Esophagus squamous epithelium (tissue), 5 donors: ENCODE measurements at regions not wholly inside any gene's neighbourhood (a gene's known extent, or its start where the extent isn't known, plus 50 kb on each side); places are given as distances from the start of the nearest gene placed in this dataset.

Experiments
- DNase-seq: peaks from one replicate; lab custom pipeline; 2025; lab: John Stamatoyannopoulos, UW
- H3K27ac ChIP-seq, 4 donors: fragments of 200-600 bp; sonication (generic); one replicate each; pipeline ENCODE4 v1.5.1; 2016 to 2019; ENCODE audit warnings: mild to moderate bottlenecking in 1 of 4
- H3K27me3 ChIP-seq, 4 donors: fragments of 200-600 bp; sonication (generic); 1 replicate in 3 of 4; 2 replicates in 1 of 4; pipeline versions ENCODE4 v1.5.1 to v1.6.0; 2017 to 2021; ENCODE audit warnings: antibody characterized with exemption in 1 of 4
- H3K36me3 ChIP-seq, 3 donors: fragments of 200-600 bp; sonication (generic); one replicate each; pipeline ENCODE4 v1.5.1; 2016 to 2019
- H3K4me1 ChIP-seq, 3 donors: fragments of 200-600 bp; sonication (generic); one replicate each; pipeline ENCODE4 v1.5.1; 2017 to 2019
- H3K4me3 ChIP-seq, 4 donors: fragments of 200-600 bp; sonication (generic); 1 replicate in 3 of 4; 2 replicates in 1 of 4; pipeline ENCODE4 v1.5.1; 2016 to 2019; ENCODE audit warnings: mild to moderate bottlenecking in 2 of 4, moderate library complexity in 1 of 4
- H3K9me3 ChIP-seq, 3 donors: fragments of 200-600 bp; sonication (generic); one replicate each; pipeline ENCODE4 v1.5.1; 2016 to 2019
- POLR2A ChIP-seq, 4 donors: fragments of 450-650 bp; IDR thresholded peaks; one replicate each; pipeline ENCODE4 v1.6.1; 2017; ENCODE audit warnings: antibody characterized with exemption in 4 of 4, mild to moderate bottlenecking in 4 of 4, moderate library complexity in 3 of 4
- intact Hi-C: fragments of 100-400 bp; cut with DNase I; formaldehyde crosslinking; loops from one replicate; pipeline ENCODE4 v1.15.0; 2022
- small RNA-seq, 4 donors: library from RNA; depleted of rRNA; stranded (forward); fragments of <200 nt; gene quantifications; one replicate each; pipeline ENCODE3, GENCODE V24; 2016
- TF ChIP-seq, protein P1 (sequence below), 6 experiments: fragments of 450-650 bp in 4 of 6; fragments of 200-600 bp in 2 of 6; sonication (generic) in 2 of 6; IDR thresholded peaks; one replicate each; pipeline ENCODE4 v1.5.1; 2016 to 2019; ENCODE audit warnings: antibody characterized with exemption in 6 of 6, mild to moderate bottlenecking in 4 of 6, moderate library complexity in 4 of 6
- donor health status: DM: yes; HTN: yes; CAD: no.

DNA sequence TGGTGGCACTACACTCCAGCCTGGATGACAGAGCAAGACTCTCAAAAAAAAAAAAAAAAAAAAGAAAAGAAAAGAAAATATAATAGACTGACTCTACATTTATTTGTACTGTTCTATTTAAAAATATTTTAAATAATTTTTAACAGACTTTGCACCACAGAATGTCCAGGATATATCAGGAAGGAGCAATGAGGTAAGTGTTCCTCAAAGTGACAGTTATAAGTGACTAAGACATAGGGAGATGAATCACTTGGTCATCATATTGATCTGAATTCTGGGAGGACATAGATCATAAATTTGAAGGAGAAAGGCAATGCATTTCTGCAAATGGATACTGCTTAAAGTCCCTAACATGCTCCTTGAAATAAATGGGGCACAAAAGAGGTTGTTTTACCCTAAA is 221.5 kb downstream of the KCNC2 start:
- Histone ChIP-seq H3K4me3 (no peak overlapping the region), H3K27me3 (no peaks in the 10 kb centered on the region), H3K27ac (no peak overlapping the region), H3K36me3 (no peaks in the 10 kb centered on the region), H3K4me1 (no peaks in the 10 kb centered on the region), H3K9me3 (no peaks in the 10 kb centered on the region)
- no peak for TF ChIP-seq POLR2A (IDR thresholded peaks at IDR 0.05)
- TF ChIP-seq, protein P1, sequence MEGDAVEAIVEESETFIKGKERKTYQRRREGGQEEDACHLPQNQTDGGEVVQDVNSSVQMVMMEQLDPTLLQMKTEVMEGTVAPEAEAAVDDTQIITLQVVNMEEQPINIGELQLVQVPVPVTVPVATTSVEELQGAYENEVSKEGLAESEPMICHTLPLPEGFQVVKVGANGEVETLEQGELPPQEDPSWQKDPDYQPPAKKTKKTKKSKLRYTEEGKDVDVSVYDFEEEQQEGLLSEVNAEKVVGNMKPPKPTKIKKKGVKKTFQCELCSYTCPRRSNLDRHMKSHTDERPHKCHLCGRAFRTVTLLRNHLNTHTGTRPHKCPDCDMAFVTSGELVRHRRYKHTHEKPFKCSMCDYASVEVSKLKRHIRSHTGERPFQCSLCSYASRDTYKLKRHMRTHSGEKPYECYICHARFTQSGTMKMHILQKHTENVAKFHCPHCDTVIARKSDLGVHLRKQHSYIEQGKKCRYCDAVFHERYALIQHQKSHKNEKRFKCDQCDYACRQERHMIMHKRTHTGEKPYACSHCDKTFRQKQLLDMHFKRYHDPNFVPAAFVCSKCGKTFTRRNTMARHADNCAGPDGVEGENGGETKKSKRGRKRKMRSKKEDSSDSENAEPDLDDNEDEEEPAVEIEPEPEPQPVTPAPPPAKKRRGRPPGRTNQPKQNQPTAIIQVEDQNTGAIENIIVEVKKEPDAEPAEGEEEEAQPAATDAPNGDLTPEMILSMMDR (IDR thresholded peaks at IDR 0.05) = no peak
- no peak for DNase-seq
- intact Hi-C loops = no loop called here

Small RNAs in the stretch of these regions (small RNA-seq; reads per million reads assigned to genes)
- 0 reads per million in 4 donors for gene AC123904.2
